ENCODE measurements at regions not wholly inside any gene's neighbourhood (a gene's known extent, or its start where the extent isn't known, plus 50 kb on each side); places are given as distances from the start of the nearest gene placed in this dataset.
A peak's percentile ranks its signal among the peaks of the same experiment; 100 is the strongest.

DNA sequence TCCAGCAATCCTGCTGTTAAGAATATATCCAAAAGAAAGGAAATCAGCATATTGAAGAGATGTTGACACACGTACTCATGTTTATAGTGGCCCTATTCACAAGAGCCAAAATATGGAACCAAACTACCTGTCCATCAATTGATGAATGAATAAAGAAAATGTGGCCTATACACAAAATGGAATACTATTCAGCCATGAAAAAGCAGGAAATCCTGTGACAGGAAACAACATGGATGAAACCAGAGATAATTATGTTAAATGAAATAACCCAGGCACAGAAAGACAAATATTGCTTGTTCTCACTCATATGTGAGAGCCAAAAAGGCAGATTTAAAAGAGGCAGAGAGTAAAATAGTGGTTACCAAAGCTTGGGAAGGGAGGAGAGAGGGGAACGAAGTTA lies 127.1 kb downstream of the KCNJ2 start:
- no peak for TF ChIP-seq POLR2A (IDR thresholded peaks at IDR 0.05)
- no peak for TF ChIP-seq CTCF (IDR thresholded peaks at IDR 0.05)
- DNase-seq (no peak), ATAC-seq (no peak)
- H3K4me3 ChIP-seq, result no peak overlapping the region
- no peak overlapping the region for H3K27ac ChIP-seq
- H3K4me1 ChIP-seq, result no peaks in the 10 kb centered on the region
- H3K9me3 ChIP-seq, result no peaks in the 10 kb centered on the region
- WGBS (ENCODE audit: insufficient coverage, low coverage, low lambda C conversion rate, missing lambda C conversion rate), result 38% methylated on average over 2 of the region's 2 CpGs
- H3K36me3 ChIP-seq, result no peaks in the 10 kb centered on the region
- peaks cover 0 to 4% of the 10 kb centered on the region in 2 donors for H3K27me3 ChIP-seq
- intact Hi-C loops (cut with DNase I), result no loop called here

- no peaks in the 10 kb centered on the region for H3K4me1 ChIP-seq
- intact Hi-C loops (cut with DNase I), result no loop called here
- H3K4me3 ChIP-seq, result no peak overlapping the region
- H3K9me3 ChIP-seq, result no peaks in the 10 kb centered on the region
- TF ChIP-seq CTCF (IDR thresholded peaks at IDR 0.05) (no peak), POLR2A (IDR thresholded peaks at IDR 0.05) (no peak)
- H3K27me3 ChIP-seq, result peaks cover 0 to 4% of the 10 kb centered on the region in 2 donors
- DNase-seq, result no peak
- no peak overlapping the region for H3K27ac ChIP-seq
- H3K36me3 ChIP-seq, result no peaks in the 10 kb centered on the region
- WGBS (ENCODE audit: insufficient coverage, low coverage, low lambda C conversion rate, missing lambda C conversion rate), result 45% methylated on average over 2 of the region's 2 CpGs
- no peak for ATAC-seq
These were observed 128.1 kb downstream of the KCNJ2 start for GRCh38 chr17:70297397-70297796.

- DNase-seq (no peak), ATAC-seq (peak in 1 of 4 donors; percentile 41)
- Histone ChIP-seq H3K4me1 (no peaks in the 10 kb centered on the region), H3K27me3 (peaks cover 0 to 4% of the 10 kb centered on the region in 2 donors), H3K27ac (no peak overlapping the region), H3K36me3 (no peaks in the 10 kb centered on the region), H3K9me3 (no peaks in the 10 kb centered on the region), H3K4me3 (no peak overlapping the region)
- WGBS (ENCODE audit: insufficient coverage, low coverage, low lambda C conversion rate, missing lambda C conversion rate), result 46% methylated on average over 8 of the region's 8 CpGs
- TF ChIP-seq CTCF (IDR thresholded peaks at IDR 0.05) (no peak), POLR2A (IDR thresholded peaks at IDR 0.05) (no peak)
- intact Hi-C loops (cut with DNase I), result no loop called here
These were observed 129.7 kb downstream of the KCNJ2 start for GRCh38 chr17:70298929-70299531.

- Histone ChIP-seq H3K36me3 (no peaks in the 10 kb centered on the region), H3K9me3 (no peaks in the 10 kb centered on the region), H3K4me1 (no peaks in the 10 kb centered on the region), H3K27me3 (no peaks in the 10 kb centered on the region), H3K4me3 (no peak overlapping the region), H3K27ac (no peak overlapping the region)
- no peak for TF ChIP-seq CTCF (IDR thresholded peaks at IDR 0.05)
- TF ChIP-seq POLR2A (IDR thresholded peaks at IDR 0.05), result no peak
- ATAC-seq, result no peak
- no peak for DNase-seq
- 35% methylated on average over 2 of the region's 3 CpGs for WGBS (ENCODE audit: insufficient coverage, low coverage, low lambda C conversion rate, missing lambda C conversion rate)
- intact Hi-C loops (cut with DNase I), result no loop called here
These were observed 138.3 kb downstream of the KCNJ2 start for GRCh38 chr17:70307430-70308225.
